Activated T-helper 9 cell treated with anti-CD3 and anti-CD28 coated beads, Interleukin-2, amount 50 U/mL, for 16 hours (primary cell): ENCODE measurements at regions not wholly inside any gene's neighbourhood (a gene's known extent, or its start where the extent isn't known, plus 50 kb on each side); places are given as distances from the start of the nearest gene placed in this dataset.
"Not testable (repeated sequence)": the region's sequence is repeated elsewhere in the genome, so short reads cannot be mapped to it uniquely, and the experiment has no call there.

Experiments
- DNase-seq: peaks from one replicate; pipeline ENCODE4 v3.0.0-alpha.2; 2020; ENCODE audit warnings: low read depth

DNA sequence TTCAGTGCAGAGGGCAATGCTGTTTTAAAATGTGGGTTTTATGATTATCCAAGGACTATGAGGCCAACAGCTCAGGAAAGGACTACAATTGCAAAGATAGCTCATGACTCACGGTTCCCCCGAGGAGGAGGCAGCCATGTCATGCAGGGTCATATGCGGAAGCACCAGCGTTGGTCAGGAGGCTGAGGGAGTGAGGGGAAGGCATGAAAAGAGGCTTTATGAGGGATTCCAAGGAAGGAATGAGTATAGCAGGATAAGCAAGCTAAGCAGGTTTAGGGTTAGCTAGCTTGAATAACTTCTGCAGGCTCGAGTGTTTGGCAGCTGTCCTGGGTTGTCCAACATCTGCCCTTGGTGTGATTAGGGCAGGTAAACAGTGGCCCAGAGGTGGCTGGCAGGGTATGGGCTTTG, 495.1 kb downstream of the SETD4 start:
- no peak for DNase-seq

DNA sequence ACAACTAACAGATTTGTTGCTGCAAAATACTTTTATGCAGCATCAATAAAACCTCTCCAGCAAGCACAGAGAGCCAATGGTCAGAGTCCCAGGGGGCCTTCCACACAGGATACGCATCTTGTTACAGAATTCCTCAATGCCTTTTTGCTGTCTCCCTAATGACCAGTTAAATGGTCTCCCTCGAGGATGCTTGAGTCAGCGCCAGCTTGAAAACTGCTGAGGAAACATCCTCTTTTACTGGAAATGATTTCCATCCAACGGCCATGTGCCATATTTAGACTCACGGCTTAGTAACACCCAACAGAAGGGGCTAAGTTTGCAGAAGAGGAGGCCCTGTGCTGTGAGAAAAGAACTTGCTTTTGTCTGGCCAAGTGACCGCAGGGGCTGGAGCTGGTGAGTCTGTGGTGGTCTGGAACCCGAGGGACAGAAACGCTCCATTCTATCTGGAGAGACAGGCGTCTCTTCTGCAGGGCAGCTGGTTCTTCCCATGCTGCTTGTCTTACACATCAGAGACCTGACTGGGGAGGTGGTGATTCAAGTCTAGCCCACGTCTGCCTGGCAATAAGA, 496.4 kb downstream of the SETD4 start:
- DNase-seq = no peak

DNA sequence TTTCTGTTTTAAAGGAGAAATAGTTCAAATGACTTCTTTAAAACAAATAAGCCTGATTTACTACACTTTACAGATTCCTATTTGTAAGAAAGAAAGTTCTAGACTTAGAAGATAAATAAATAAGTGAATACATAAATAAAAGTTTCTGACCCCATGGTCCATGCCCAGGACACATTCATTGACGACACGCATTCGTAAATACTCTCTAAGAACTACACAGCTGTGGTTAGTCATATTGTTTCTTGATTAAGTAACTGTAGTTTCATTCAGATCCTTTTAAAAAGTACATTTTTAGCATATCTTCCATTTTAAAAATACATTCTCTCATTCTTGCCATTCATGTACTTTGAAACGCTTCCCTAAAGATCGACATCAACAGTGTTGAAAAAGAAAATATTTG, 497.4 kb downstream of the SETD4 start:
- DNase-seq = no peak

DNA sequence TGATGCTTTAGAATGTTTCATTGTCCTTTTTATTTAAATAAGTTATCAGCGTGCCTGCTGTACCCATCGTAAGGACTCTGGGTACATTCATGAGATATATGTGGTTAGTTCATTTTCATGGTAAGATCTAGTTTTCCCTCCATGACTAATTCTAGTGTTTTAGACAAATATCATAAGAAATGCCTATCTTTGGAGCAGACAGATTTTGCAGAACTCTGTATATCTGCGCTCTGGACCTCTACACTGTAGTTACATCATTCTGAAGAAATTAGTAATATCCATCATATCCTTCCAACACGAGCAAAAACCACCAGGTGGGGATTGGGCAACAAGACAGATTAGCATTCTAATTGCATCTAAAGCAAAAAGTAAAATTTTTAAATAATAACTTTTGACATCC, 499.2 kb downstream of the SETD4 start:
- no peak for DNase-seq

DNA sequence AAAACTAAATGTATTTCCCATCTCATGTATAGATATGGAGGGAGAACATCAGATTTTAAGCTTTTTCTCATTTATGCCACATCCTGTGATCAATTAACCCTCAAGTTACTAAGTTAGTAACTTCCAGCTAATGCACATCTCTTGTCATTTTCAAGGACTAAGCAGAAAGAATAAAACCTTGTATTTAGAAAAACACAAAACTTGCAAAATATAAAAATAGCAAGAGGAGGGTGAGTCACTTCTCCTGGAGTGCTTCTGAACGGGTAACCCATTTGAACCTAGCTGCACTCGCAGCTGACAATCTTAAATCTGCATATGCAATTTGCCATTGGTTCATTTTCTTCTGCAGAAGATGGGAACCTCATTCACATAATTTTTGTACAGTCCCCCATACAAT, 500.5 kb downstream of the SETD4 start:
- no peak for DNase-seq

DNA sequence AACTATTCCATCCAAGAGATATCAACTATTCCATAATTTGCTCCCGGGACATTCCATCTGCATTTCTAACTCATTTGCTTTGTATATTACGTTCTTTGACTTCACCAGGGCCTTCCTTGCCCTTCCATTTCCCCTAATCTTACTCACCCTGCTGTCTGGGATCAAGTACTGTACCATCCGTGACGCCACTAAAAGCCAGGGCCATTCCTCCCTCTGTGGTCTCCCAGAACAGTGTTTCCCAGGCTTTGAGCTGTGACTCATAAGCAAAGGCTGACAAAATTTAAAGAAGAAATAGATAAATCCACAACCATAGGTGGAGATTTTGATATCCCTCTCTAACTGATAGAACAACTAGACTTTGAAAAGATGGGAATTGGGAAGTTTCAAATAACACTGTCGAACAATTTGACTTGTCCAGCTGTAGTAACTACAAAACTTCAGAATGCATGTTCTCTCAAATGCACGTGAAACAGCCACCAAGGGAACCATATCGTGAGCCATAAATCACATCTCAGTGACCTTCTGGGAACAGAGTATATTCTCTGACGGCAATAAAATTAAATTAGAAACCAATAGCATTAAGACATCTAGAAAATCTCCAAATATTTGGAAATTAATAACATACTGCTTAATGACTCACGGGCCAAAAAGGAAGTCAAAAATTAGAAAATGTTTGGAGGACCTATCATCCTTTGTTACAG, 501.0 kb downstream of the SETD4 start:
- DNase-seq = no peak

DNA sequence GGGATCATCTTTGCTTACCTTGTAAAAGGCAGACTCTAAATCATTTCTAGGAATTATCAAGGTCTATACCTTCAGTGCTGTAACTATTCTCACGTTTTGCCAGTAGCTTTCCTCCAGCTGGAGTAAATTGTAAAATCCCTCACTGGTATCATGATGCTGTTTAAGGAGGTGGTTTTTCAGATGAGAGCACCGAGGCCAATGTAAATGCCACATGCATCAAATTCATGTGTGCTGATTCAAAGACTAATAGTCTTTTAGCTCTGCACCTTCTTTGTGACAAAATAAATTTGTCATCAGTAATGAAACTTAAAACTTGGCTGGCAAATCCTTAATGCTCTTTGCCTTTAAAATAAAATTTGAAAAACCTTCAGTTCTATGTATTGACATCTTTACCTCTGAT, 503.8 kb downstream of the SETD4 start:
- DNase-seq = no peak

DNA sequence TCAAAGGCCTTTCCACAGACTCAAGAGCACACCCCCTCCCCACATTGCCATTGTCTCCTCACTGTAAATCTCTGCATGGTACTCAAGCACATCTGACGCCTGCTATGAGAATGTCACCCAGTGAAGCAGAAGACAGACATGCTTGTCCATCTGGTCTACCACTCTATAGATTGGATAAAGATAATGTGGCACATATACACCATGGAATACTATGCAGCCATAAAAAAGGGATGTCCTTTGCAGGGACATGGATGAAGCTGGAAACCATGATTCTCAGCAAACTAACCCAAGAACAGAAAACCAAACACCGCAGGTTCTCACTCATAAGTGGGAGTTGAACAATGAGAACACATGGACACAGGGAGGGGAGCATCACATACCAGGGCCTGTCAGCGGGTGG, 503.4 kb upstream of the RUNX1 start:
- DNase-seq = not testable (repeated sequence)

DNA sequence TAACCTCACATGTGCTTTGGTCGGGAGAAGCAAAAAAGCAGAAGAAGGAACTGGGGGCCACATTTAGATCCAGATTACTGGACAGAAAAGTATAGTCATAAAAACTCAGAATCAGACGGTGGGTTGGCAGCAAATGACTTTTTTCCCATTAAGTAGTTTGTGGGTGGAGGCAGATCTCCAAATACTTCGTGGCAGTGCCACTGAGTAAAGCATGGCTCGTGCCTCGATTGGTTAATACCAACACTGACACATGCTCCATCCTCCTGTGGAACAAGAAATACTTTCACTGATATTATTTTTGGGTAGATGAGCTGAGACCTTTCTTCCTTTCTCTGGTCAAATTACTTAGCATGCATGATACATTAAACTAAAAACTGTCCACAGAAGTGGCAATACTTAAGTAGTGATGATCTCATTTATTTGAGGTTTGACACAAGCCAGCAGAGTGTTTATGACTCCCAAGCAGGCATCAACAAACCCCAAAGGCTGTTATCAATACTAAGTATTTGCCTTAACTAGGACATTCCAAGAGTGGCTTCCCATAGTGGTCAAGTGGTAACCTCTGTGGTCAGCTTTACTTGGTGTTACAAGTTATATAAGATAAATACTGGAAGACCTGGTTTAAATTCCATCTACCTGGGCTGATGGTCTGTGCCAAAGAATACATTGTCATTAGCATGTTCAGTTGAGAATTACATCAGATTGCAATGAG, 500.0 kb upstream of the RUNX1 start:
- DNase-seq = no peak

DNA sequence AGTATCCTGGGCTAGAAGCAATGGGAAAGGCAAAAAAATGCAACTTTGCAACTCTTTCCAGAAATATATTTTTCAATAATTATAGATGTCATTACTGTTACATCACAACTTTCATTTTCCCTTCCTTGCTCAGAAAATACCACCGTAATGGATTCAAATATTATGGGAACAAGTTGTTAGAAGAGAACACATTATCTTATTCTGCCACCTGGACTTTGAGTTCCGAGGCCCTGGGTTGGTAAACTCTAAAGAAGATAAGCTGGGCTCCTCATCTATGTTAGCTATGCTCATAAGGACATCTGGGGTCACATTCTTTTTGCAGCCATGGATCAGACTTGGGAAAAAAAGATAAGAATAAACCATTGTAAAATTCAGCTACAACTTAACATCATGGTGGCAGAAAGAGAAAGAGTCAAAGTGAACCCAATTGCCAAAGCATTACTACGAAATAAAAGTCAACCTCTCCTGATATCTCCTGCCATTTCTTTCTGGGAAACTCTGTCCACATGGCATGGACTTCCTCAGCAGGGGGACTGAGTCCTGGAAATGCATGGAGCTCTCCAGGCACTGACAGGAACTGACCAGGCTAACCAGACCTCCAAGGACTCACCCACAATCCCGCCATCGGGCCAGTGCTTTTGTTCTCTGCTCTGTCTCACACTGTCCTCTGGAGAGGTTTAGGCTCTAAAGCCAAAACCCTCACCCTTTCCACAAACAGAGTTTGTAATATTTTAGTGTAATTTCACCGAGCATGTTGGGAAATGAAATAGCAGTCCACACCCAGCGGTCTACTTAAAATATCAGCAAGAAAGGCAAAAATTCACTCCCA, 499.1 kb upstream of the RUNX1 start:
- DNase-seq = no peak

DNA sequence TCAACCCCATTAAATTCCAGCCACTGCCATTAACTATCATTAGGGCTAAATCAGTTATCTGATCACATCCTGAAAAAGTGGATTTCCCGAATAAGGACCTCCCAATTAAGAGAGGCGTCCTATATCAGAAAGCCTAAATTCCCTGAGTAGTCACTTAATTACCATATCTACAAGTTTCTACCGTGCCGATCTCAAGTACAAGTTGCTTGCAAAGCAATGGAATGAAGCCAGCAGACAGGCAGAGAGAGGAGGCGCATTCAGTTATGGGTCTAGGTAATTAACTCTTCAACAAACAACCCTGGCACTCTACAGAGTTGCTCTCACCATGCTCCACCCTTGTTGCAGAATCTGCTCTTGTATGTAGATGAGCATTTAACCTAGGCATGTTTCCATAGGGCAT, 494.6 kb upstream of the RUNX1 start:
- no peak for DNase-seq

DNA sequence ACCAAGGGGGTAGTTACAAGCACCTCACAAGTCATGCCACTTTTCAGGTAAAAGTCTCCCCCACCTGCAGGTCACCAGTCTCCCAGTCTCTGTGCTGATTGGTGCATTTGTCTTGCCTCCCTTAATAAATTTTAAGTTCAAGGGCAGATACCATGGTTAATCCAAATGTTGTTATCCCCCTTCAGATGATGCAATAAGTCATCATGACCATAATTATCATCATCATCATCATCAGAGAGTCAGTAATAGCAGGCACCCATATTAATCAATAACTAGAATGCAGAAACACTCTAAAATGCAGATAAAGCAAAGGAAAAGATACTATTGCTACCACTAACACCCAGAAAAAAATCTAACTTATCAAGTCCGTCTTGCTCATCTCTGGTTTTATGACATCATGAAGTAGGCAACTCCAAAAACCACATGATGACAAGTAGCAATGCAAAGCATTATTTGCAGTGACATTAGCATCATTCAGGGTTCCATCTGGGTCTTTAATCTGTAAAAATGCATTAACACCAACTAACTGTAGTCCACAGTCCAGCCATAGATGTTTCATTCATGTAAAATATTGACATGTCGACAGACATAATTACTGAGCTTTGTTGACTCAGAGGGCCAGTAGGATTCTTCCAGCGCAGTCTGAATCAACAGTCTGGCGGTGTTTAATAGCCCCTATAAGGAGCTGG, 492.0 kb upstream of the RUNX1 start:
- DNase-seq = no peak

DNA sequence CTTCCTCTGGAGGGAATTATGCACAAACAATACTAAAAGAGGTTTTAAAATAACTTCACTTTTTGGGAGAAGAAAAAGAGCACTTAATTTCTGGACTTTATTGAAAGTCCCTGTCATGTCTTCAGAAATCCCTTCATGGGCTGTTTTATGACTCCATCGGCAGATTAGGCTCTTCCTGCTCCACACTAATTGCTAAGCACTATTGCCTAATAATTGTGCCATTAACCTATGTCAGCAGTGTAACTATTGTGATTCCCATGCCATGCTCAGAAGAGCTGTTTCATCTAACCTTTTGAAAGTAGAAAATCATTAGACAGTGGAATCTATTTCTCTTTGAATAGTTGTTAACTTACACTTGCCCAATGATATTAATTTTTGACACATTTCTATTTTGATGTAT, 489.3 kb upstream of the RUNX1 start:
- no peak for DNase-seq

DNA sequence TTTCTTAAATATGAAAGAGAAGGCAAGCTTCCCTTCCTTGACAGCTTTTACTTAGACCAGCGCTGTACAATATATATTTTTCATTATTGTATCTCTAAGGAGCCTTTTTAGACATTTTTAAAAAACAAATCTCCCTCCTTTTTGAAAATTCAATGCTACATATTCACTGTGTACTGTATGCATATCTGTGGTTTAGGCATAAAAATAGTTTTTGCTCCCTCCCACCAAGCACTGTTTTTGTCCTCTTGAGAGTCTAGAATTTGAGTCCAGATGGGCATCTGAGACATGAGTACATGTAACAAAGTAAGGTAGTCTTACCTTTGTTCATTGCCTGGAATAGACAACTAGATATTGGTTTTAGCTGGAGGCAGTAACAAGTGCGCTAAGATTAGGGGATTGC, 488.5 kb upstream of the RUNX1 start:
- no peak for DNase-seq

DNA sequence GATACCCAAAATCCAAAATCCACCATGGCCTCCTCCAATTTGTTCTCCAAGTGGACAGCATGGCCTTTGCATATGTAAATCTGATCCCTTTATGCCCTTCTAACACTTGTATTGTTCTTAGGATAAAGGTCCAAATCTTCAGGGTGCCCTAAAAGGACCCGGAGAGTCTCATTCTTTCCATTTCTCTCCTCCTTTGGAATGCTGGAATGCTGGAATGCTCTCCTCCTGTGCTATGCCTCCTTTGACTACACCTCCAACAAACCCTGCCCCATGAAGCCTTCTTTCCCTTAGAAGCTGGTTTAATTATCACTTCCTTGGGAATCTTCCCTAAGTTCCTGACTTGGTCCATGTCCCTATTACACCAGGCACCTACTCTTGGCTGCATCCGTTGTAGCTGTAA, 484.8 kb upstream of the RUNX1 start:
- no peak for DNase-seq

DNA sequence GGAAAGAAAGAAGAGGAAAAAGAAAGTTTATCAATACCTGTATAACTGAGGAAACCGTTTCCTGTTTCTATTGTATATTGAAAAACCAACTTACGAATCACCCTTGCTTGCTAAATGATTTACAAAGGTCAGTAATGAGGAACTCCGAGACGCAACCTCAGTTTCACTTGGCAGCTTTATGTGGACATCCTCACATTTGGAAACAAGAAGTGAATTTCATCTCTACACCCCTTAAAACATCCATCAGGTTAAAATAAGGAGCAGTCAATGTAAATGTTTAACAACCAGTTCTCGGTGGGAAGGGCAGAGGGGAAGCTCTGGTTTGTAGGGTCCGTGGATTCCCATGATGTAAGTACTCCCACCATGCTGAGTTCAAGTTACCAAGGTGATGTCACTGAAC, 481.7 kb upstream of the RUNX1 start:
- no peak for DNase-seq

DNA sequence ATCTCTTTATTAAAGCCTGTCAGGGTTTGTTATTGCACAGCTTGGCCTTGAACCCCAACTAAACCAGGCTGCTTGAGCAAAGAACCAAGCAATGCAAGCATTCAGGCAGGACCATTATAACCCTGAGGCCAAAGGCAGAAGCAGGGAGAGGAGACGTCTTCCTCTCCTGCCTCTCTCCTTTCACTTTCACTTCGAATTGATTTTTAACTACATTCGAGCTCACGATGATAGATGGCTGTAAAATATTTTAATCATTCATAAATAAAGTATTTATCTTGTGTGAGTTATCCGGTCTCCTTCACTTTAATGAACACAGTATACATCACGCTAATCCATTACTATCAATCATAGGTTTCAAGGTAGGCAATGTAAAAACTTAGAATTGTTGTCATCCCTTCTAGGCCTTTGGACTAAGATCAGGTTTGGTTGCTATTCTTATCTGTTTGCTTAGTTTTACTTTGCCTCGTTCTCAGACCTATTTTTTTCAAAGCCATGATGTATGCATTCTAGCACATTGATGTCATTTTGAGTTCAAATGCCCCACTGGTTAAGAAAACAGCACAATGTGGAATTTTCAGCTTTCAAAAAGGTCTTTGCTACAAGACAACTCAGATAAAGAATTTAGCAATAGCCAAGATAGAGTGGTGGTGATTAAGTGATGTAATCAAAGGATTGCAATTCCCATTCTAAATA, 480.2 kb upstream of the RUNX1 start:
- no peak for DNase-seq

DNA sequence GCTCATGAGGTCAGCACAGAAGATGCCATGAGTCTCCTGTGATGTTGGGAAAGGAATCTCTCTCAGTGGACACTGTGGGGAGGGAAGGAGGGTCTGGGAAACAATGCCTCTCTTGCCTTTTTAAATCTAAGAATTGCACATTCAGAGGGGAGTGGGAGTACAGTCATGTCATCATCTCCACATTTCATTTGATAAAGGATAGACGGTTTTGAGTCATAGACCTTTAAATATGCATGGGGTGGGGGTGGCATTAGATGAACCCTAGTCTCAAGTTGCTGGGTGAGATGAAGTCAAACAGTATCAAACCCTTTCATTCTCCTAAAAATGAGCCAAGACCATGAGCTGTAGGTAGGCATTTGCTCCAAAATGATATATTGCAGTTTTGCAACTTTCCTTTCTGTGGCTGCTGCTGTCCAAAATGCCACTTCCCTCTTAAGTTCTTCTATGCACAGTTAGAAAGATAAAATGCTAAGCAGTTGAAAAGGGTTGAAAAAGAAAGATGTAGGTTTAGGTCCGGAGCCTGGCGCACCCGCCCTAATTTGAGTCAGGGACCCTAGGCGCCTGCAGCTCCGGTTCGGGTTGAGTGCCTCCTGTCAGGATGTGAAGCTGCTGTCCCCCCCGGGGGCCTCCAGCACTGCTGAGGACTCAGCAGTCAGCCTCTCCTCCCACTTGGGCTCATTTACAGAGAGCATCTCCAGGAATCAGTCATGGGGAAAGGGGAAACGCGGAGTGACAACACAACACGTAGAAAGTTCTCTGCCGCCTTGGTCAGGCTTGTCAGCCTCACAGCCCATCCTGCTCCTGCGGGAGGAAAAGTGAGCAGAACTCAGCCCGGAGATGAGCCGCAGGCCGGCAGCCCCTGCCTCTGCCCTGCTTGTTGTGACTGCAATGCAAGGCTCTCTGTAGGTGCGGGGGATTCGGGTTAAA, 479.3 kb upstream of the RUNX1 start:
- peak; percentile 11 for DNase-seq

DNA sequence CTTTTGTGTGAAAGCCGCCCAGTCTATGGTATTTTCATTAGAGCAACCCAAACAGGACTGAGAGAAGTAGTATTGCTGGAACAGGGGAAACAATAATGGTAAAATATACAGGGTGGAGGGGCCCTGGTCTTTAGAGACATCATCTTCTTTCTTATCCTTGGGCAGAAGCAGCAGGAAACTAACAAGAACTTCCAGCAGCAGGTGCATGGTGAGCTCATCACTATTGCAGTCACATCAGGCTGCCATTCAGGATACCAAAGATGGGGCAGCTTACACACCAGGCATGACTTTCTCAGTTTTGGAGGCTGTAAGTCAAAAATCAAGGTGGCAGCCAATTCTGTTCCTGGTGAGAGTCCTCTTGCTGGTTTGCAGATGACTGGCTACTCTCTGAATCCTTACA, 478.3 kb upstream of the RUNX1 start:
- DNase-seq = no peak

DNA sequence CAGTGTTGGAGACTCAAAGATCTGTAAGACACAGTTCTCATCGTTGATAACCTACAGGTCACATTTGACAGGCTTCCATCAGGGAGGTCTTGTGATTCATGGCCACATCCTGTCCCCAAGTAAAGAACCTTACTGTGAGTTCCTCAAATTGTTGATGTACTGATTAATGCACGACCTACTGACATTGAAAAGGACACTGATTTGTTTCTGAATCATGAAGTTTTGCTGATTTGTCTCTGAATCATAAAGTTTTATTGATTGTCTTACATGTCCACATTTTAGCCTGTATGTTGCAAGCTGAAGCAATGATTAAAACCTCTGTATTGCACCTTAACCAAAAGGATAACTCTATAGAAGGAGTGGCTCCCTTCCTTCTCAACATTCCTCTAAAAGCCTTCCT, 476.3 kb upstream of the RUNX1 start:
- DNase-seq = no peak
